Progenitor cell of endocrine pancreas (in vitro differentiated cells): ENCODE measurements at regions not wholly inside any gene's neighbourhood (a gene's known extent, or its start where the extent isn't known, plus 50 kb on each side); places are given as distances from the start of the nearest gene placed in this dataset.

ENCODE experiments used
- DNase-seq: peaks from one replicate; pipeline ENCODE4 v3.0.0; 2021; ENCODE audit warnings: low spot score; ENCODE audit not compliant: unreplicated experiment
- H3K27ac Mint-ChIP-seq: 2 replicates; pipeline ENCODE4 v1.8.0; 2021; ENCODE audit warnings: mild to moderate bottlenecking, moderate library complexity, mixed read lengths
- H3K27me3 Mint-ChIP-seq: 2 replicates; pipeline ENCODE4 v1.8.0; 2021; ENCODE audit warnings: mixed read lengths
- H3K36me3 Mint-ChIP-seq: 2 replicates; pipeline ENCODE4 v1.8.0; 2022; ENCODE audit warnings: mixed read lengths; ENCODE audit not compliant: insufficient read depth
- H3K4me1 Mint-ChIP-seq: 2 replicates; pipeline ENCODE4 v1.8.0; 2021; ENCODE audit warnings: low read depth, mixed read lengths
- H3K4me3 Mint-ChIP-seq: 2 replicates; pipeline ENCODE4 v1.8.0; 2021; ENCODE audit warnings: low read depth, mild to moderate bottlenecking, moderate library complexity, mixed read lengths
- H3K9me3 Mint-ChIP-seq: 2 replicates; pipeline ENCODE4 v1.8.0; 2021; ENCODE audit warnings: low read depth, mixed read lengths
- CTCF ChIP-seq: fragments of 200-600 bp; sonication (generic); IDR thresholded peaks from one replicate; pipeline ENCODE4 v1.5.0; 2021; ENCODE audit warnings: antibody characterized with exemption, mild to moderate bottlenecking; ENCODE audit not compliant: unreplicated experiment

DNA sequence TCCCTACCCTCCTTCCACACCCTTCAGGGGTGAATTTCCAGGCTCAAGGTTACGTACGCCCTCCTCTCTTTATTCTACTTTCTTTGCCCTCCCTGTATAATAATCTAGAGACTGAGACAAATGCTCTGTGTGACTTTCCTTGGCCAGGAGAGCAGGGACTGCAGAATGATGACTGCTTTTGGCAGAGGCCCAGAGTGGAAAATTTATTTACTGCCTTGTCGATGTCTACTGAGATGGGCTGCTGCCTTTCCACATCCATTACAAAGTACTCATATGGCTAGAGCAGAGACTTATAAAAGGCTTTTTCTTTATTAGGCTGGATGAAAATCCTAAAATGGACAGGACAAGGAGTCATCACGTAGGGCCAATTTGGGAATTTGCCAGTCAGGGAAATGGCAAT is 576.2 kb downstream of the TUSC7 start:
- no peak overlapping the region for H3K4me3 Mint-ChIP-seq
- no peak for TF ChIP-seq CTCF
- no peaks in the 10 kb centered on the region for H3K9me3 Mint-ChIP-seq
- H3K27me3 Mint-ChIP-seq = no peaks in the 10 kb centered on the region
- peaks cover under 1% of the 10 kb centered on the region for H3K4me1 Mint-ChIP-seq
- H3K27ac Mint-ChIP-seq = no peak overlapping the region
- no peaks in the 10 kb centered on the region for H3K36me3 Mint-ChIP-seq
- DNase-seq = no peak

GRCh38 chr3:117286488-117286887 is 576.9 kb downstream of the TUSC7 start:
- Mint-ChIP-seq H3K27me3 (no peaks in the 10 kb centered on the region), H3K36me3 (no peaks in the 10 kb centered on the region), H3K4me1 (no peaks in the 10 kb centered on the region), H3K9me3 (no peaks in the 10 kb centered on the region), H3K4me3 (no peak overlapping the region), H3K27ac (no peak overlapping the region)
- DNase-seq = no peak
- TF ChIP-seq CTCF = no peak

GRCh38 chr3:117287602-117288001 is 578.0 kb downstream of the TUSC7 start:
- H3K4me3 Mint-ChIP-seq = no peak overlapping the region
- no peak overlapping the region for H3K27ac Mint-ChIP-seq
- no peaks in the 10 kb centered on the region for H3K27me3 Mint-ChIP-seq
- no peak for TF ChIP-seq CTCF
- no peaks in the 10 kb centered on the region for H3K9me3 Mint-ChIP-seq
- no peak for DNase-seq
- no peaks in the 10 kb centered on the region for H3K36me3 Mint-ChIP-seq
- H3K4me1 Mint-ChIP-seq = no peaks in the 10 kb centered on the region

GRCh38 chr3:117291476-117291875 is 581.9 kb downstream of the TUSC7 start:
- no peak for DNase-seq
- no peaks in the 10 kb centered on the region for H3K9me3 Mint-ChIP-seq
- no peak for TF ChIP-seq CTCF
- H3K27ac Mint-ChIP-seq = no peak overlapping the region
- H3K4me1 Mint-ChIP-seq = no peaks in the 10 kb centered on the region
- no peak overlapping the region for H3K4me3 Mint-ChIP-seq
- H3K36me3 Mint-ChIP-seq = no peaks in the 10 kb centered on the region
- H3K27me3 Mint-ChIP-seq = no peaks in the 10 kb centered on the region

DNA sequence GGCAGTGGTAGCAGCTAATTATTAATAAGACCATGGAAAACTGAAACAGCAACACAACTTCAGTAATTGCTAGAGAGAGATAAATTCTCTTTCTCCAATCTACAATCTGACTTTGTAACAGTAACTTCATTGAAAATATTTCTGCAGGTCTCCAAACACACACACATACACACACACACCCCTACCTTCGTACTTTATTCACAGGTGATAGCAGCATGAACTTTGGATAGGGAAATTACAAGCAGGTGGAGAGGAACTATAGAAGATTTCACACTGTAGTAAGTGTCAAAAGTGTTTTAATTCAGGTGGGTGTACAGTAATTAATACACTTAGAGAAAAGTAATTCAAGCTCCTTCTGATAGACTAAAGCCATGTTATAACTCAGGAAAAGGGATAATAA is 587.5 kb downstream of the TUSC7 start:
- Mint-ChIP-seq H3K4me3 (no peak overlapping the region), H3K27ac (no peak overlapping the region), H3K36me3 (no peaks in the 10 kb centered on the region), H3K4me1 (peaks cover 4% of the 10 kb centered on the region), H3K27me3 (no peaks in the 10 kb centered on the region), H3K9me3 (no peaks in the 10 kb centered on the region)
- no peak for TF ChIP-seq CTCF
- DNase-seq = no peak

GRCh38 chr3:117297541-117297940 is 588.0 kb downstream of the TUSC7 start:
- no peak for DNase-seq
- H3K4me1 Mint-ChIP-seq = peaks cover 4% of the 10 kb centered on the region
- no peaks in the 10 kb centered on the region for H3K27me3 Mint-ChIP-seq
- H3K27ac Mint-ChIP-seq = no peak overlapping the region
- H3K36me3 Mint-ChIP-seq = no peaks in the 10 kb centered on the region
- H3K4me3 Mint-ChIP-seq = no peak overlapping the region
- H3K9me3 Mint-ChIP-seq = no peaks in the 10 kb centered on the region
- TF ChIP-seq CTCF = no peak
